DND-41 (cell line): ENCODE measurements at regions not wholly inside any gene's neighbourhood (a gene's known extent, or its start where the extent isn't known, plus 50 kb on each side); places are given as distances from the start of the nearest gene placed in this dataset.

Experiments
- ATAC-seq: fragments of 200-7000 bp; cut with Tn5 transposase; 3 replicates; pipeline ENCODE4 v1.9.1; 2021; ENCODE audit warnings: low read depth; ENCODE audit not compliant: insufficient read depth
- DNase-seq: peaks from one replicate; pipeline ENCODE4 v3.0.0-alpha.2; 2020
- H2AFZ ChIP-seq: 2 replicates; pipeline ENCODE4 v1.6.0; 2012; ENCODE audit warnings: low read depth, low read length
- H3K27ac ChIP-seq: 2 replicates; pipeline ENCODE4 v1.5.1; 2012; ENCODE audit warnings: low read length, inconsistent platforms
- H3K27me3 ChIP-seq: fragments of 200-600 bp; sonication (generic); 2 replicates; pipeline ENCODE4 v1.6.0; 2012; ENCODE audit warnings: low read length, mild to moderate bottlenecking, inconsistent platforms; ENCODE audit not compliant: insufficient read depth, poor library complexity
- H3K36me3 ChIP-seq: 2 replicates; pipeline ENCODE4 v1.5.1; 2012; ENCODE audit warnings: low read length, inconsistent platforms; ENCODE audit not compliant: insufficient read depth
- H3K4me1 ChIP-seq: 2 replicates; pipeline ENCODE4 v1.5.1; 2012; ENCODE audit warnings: mild to moderate bottlenecking, low read length; ENCODE audit not compliant: insufficient read depth
- H3K4me2 ChIP-seq: 2 replicates; pipeline ENCODE4 v1.6.0; 2012; ENCODE audit warnings: mild to moderate bottlenecking, moderate library complexity, low read length, inconsistent platforms; ENCODE audit not compliant: insufficient read depth
- H3K4me3 ChIP-seq, 2 experiments: fragments of 200-600 bp in 1 of 2; shearing (Covaris generic) in 1 of 2; 2 replicates each; pipeline ENCODE4 v1.5.1; 2012 to 2016; ENCODE audit warnings: inconsistent platforms in 2 of 2, low read length in 2 of 2, mild to moderate bottlenecking in 2 of 2, low read depth in 1 of 2, moderate library complexity in 1 of 2
- H3K79me2 ChIP-seq: 2 replicates; pipeline ENCODE4 v1.6.0; 2012; ENCODE audit warnings: low read length, inconsistent platforms; ENCODE audit not compliant: insufficient read depth
- H3K9ac ChIP-seq: 2 replicates; pipeline ENCODE4 v1.6.0; 2012; ENCODE audit warnings: low read depth, mild to moderate bottlenecking, inconsistent platforms, low read length, moderate library complexity
- H3K9me3 ChIP-seq: 2 replicates; pipeline ENCODE4 v1.5.1; 2012; ENCODE audit warnings: low read length, moderate library complexity, mild to moderate bottlenecking, inconsistent platforms; ENCODE audit not compliant: insufficient read depth, severe bottlenecking
- H4K20me1 ChIP-seq: 2 replicates; pipeline ENCODE4 v1.6.0; 2012; ENCODE audit warnings: low read length; ENCODE audit not compliant: insufficient read depth
- EZH2 ChIP-seq: IDR thresholded peaks from 3 replicates; pipeline ENCODE4 v1.6.1; 2012; ENCODE audit warnings: borderline replicate concordance, low read depth, mild to moderate bottlenecking, moderate library complexity, low read length, inconsistent platforms; ENCODE audit not compliant: severe bottlenecking
- TF ChIP-seq, protein P1 (sequence below): IDR thresholded peaks from 2 replicates; pipeline ENCODE4 v1.5.1; 2012; ENCODE audit warnings: borderline replicate concordance, low read length, moderate library complexity, mild to moderate bottlenecking; ENCODE audit not compliant: poor library complexity, severe bottlenecking; ENCODE audit errors: extremely low read depth

DNA sequence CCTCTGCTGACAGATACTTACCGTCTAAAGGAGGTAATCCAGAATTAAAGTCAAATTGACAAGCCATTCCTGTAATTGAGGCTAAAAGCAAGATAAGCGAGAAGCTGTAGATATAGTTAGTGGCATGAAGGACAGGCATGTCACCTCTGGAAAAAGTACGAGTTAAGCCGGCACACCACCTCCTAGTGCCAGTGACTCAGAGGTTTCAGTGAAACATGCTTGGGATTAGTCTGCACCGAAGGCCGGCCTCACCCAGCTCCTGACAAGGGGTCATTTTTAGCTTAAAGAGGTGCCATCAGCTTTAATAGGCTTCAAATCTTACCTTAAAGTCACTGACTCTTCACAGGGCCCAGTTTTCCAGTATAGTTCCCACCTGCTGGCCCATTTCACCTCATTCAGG, 838.0 kb downstream of the UQCRFS1 start:
- H3K9ac ChIP-seq: no peak overlapping the region
- no peak for TF ChIP-seq EZH2
- TF ChIP-seq, protein P1, sequence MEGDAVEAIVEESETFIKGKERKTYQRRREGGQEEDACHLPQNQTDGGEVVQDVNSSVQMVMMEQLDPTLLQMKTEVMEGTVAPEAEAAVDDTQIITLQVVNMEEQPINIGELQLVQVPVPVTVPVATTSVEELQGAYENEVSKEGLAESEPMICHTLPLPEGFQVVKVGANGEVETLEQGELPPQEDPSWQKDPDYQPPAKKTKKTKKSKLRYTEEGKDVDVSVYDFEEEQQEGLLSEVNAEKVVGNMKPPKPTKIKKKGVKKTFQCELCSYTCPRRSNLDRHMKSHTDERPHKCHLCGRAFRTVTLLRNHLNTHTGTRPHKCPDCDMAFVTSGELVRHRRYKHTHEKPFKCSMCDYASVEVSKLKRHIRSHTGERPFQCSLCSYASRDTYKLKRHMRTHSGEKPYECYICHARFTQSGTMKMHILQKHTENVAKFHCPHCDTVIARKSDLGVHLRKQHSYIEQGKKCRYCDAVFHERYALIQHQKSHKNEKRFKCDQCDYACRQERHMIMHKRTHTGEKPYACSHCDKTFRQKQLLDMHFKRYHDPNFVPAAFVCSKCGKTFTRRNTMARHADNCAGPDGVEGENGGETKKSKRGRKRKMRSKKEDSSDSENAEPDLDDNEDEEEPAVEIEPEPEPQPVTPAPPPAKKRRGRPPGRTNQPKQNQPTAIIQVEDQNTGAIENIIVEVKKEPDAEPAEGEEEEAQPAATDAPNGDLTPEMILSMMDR: no peak
- no peaks in the 10 kb centered on the region for H3K27me3 ChIP-seq
- H3K79me2 ChIP-seq: no peaks in the 10 kb centered on the region
- no peaks in the 10 kb centered on the region for H3K36me3 ChIP-seq
- no peak overlapping the region for H3K27ac ChIP-seq
- no peaks in the 10 kb centered on the region for H4K20me1 ChIP-seq
- no peak for DNase-seq
- no peak overlapping the region for H3K4me2 ChIP-seq
- ATAC-seq: no peak
- no peaks in the 10 kb centered on the region for H3K9me3 ChIP-seq
- no peaks in the 10 kb centered on the region; the same call in 1 of the 2 replicates for H3K4me1 ChIP-seq
- no peak overlapping the region for H3K4me3 ChIP-seq
- no peak overlapping the region for H2AFZ ChIP-seq

DNA sequence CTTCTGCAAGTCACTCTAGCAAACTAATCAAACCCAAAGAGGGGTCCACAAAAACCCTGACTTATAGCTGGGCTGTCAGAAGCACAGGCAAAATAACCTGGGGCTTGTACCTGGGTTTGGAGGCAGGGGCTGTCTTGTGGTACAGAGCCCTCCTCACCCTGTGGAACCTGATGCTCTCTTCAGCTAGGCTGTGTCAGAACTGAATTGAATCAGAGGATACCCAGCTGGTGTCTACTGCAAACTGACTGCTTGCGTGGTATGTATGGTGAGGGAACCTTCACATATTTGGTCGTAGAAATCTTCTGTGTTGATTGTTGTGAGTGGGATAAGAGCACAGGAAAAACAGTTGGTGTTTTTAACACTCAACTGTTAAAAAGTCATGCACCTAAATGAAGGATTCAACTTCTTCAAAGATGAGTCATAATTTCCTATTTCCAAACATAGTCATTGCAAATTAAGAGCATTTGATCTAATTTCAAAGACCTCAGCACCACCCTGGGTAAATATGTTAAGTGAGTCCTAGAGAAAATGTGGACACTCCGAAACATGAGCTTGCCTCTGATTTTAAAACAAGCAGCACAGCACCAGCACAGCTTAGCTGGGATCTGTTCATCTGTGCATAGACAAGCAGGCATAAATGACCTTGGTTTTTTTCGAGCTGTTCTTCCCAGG, 840.2 kb downstream of the UQCRFS1 start:
- no peaks in the 10 kb centered on the region for H3K36me3 ChIP-seq
- no peaks in the 10 kb centered on the region for H3K79me2 ChIP-seq
- H3K27me3 ChIP-seq: no peaks in the 10 kb centered on the region
- H3K27ac ChIP-seq: no peak overlapping the region
- no peak for DNase-seq
- H3K4me1 ChIP-seq: no peaks in the 10 kb centered on the region; the same call in 1 of the 2 replicates
- TF ChIP-seq, protein P1: no peak
- TF ChIP-seq EZH2: no peak
- no peaks in the 10 kb centered on the region for H4K20me1 ChIP-seq
- no peak for ATAC-seq
- no peak overlapping the region for H3K4me2 ChIP-seq
- H3K9me3 ChIP-seq: no peaks in the 10 kb centered on the region
- H3K4me3 ChIP-seq: no peak overlapping the region
- H3K9ac ChIP-seq: no peak overlapping the region
- no peak overlapping the region for H2AFZ ChIP-seq

- DNase-seq: no peak
- H4K20me1 ChIP-seq: no peaks in the 10 kb centered on the region
- no peak overlapping the region for H3K9ac ChIP-seq
- no peak overlapping the region for H2AFZ ChIP-seq
- no peak overlapping the region for H3K4me3 ChIP-seq
- H3K79me2 ChIP-seq: no peaks in the 10 kb centered on the region
- H3K27ac ChIP-seq: no peak overlapping the region
- no peaks in the 10 kb centered on the region for H3K4me1 ChIP-seq
- H3K4me2 ChIP-seq: no peak overlapping the region
- no peaks in the 10 kb centered on the region for H3K9me3 ChIP-seq
- no peak for ATAC-seq
- TF ChIP-seq EZH2: no peak
- TF ChIP-seq, protein P1: no peak
- no peaks in the 10 kb centered on the region for H3K36me3 ChIP-seq
- H3K27me3 ChIP-seq: no peaks in the 10 kb centered on the region
Measured at GRCh38 chr19:28367146-28367545, 845.8 kb downstream of the UQCRFS1 start.

DNA sequence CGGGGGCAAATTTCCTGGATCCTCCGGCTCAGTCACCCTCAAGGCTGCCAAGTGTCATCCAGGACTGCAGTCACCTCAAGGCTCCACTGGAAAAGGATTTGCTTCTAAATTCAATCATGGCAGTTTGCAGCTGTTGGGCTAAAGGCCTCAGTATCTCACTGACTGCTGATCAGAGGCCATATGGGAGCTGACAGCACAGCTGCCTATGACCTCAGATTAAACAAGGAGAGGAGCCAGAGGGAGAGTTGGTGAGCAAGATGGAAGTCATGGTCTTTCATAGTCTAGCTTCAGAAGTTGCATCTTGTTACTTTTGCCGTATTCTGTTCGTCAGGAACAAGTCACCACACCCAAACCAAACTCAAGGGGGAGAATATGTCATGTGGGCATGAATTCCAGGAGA, 849.7 kb downstream of the UQCRFS1 start:
- H3K27me3 ChIP-seq: no peaks in the 10 kb centered on the region

More for the DNA sequence above, 849.7 kb downstream of the UQCRFS1 start:
- no peak for TF ChIP-seq EZH2
- TF ChIP-seq, protein P1: no peak
- H3K4me1 ChIP-seq: peaks cover 1% of the 10 kb centered on the region; the same call in 1 of the 2 replicates
- no peak overlapping the region for H3K27ac ChIP-seq
- no peaks in the 10 kb centered on the region for H3K79me2 ChIP-seq
- no peaks in the 10 kb centered on the region for H3K36me3 ChIP-seq
- H3K4me2 ChIP-seq: no peak overlapping the region
- no peaks in the 10 kb centered on the region for H3K9me3 ChIP-seq
- DNase-seq (no peak), ATAC-seq (no peak)
- H3K9ac ChIP-seq: no peak overlapping the region
- H4K20me1 ChIP-seq: no peaks in the 10 kb centered on the region
- no peak overlapping the region for H3K4me3 ChIP-seq
- no peak overlapping the region for H2AFZ ChIP-seq
